HG02885 (cell line): ENCODE measurements at regions not wholly inside any gene's neighbourhood (a gene's known extent, or its start where the extent isn't known, plus 50 kb on each side); places are given as distances from the start of the nearest gene placed in this dataset.
"Not testable (repeated sequence)": the region's sequence is repeated elsewhere in the genome, so short reads cannot be mapped to it uniquely, and the experiment has no call there.

Source experiments
- ATAC-seq: cut with Tn5 transposase; IDR thresholded peaks from one replicate; pipeline ENCODE4 v1.9.1; 2021; ENCODE audit warnings: mild to moderate bottlenecking; ENCODE audit not compliant: unreplicated experiment, poor library complexity

GRCh38 chr7:82701949-82702348, 258.4 kb upstream of the CACNA2D1 start:
- ATAC-seq = no peak

- ATAC-seq = no peak
Observed at GRCh38 chr7:82700741-82701140, 257.2 kb upstream of the CACNA2D1 start.

DNA sequence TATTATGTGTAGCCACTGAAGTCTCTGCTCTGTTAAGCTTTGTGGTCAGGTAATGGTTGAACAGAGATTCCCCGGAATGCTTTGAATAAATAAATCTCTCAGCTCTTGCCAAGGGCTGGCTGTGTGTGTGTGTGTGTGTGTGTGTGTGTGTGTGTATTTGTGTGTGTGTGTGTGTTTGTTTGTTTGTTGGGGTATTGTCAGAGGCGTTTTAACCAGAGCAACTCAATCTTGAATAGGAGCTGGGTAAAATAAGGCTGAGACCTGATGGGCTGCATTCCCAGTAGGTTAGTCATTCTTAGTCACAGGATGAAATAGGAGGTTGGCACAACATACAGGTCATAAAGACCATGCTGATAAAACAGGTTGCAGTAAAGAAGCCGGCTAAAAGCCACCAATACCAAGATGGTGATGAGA, 256.2 kb upstream of the CACNA2D1 start:
- no peak for ATAC-seq

GRCh38 chr7:82697897-82698296, 254.3 kb upstream of the CACNA2D1 start:
- ATAC-seq = no peak

DNA sequence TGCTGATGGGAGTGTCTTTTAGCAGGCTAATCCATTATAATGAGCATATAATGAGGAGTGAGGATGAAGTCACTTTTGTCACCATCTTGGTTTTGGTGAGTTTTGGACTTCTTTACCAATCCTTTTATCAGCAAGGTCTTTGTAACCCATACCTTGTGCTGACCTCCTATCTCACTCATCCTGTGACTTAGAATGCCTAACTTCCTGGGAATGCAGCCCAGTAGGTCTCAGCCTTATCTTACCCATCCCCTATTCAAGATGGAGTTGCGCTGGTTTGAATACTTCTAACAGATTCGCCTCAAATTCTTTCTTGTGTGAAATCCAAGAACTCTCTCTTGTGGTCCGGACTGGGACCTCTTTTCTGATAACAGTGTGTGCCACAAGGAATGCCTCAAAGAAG, 253.1 kb upstream of the CACNA2D1 start:
- no peak for ATAC-seq

DNA sequence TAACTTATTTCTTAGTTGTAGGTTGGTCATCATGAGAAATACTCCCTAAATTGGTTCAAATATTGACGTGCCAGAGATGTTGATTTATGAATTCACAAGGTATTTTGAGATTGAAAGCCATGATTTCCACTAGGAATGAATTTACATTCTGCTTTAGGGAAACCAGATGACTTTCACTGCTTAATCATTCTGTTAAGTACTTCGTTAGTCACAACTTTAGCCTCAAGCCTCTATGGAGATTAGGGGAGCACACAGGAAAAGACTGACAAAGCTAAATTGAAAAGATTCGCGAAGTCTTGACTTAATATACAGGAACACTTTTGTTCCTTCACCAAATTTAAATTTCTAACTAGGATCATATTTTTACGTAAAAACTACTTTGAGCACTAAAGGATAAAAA, 250.4 kb upstream of the CACNA2D1 start:
- no peak for ATAC-seq

- no peak for ATAC-seq
Observed at GRCh38 chr7:82690929-82691328, 247.4 kb upstream of the CACNA2D1 start.

DNA sequence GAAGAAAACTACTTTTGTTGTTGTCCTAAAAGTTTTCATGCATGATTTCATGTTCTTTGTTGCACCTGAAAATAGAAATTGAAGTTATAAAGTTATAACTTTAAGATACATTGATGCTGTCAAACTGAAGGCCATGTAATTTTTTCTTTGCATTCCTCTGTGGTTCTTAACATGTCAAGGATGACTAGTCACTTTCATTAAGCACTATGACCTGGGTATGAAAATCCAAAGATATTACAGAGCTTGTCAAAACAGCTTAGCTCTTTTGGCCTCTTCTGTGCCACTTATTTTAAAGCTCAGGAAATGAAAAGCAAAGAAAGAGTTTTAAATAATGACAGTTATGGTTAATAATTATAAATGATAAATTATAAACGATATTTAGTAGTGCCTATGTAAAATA, 241.6 kb upstream of the CACNA2D1 start:
- no peak for ATAC-seq

DNA sequence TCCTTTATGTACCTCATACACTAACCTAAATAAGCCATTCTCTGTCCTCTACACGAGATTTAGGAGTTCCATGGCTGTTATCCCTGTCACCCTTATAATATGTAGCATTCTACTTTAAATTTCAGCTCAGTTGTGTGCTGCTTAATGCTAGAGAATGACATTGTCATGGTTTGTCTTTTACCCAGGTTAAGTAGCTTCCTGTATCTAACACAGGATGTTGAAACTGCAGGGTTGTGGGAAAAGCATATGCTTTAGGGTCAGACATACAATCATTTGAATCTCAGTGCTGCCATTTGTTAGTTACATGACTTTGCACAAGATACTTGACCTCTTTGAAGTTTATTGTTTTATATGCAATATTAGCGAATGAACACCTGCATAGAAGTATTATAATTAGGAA, 235.1 kb upstream of the CACNA2D1 start:
- ATAC-seq = no peak

DNA sequence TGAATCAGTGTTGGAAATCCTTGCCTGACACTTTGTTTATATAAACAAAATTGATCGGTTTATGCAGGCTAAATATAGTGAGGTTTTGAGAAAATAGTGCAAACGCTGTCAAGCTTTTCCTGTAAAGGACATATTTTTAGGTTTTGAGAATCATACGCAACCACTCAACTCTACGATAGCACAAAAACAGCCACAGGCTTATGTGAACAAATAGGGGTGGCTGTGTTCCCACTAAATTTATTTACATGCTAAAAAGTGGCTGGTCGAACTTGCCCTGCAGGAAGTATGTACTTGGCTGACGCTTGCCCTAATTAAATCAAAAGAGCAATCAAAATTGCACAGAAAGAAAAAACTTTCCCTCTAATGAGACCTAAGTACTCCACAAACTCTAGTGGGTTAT, 234.7 kb upstream of the CACNA2D1 start:
- no peak for ATAC-seq

GRCh38 chr7:82677493-82677892, 233.9 kb upstream of the CACNA2D1 start:
- ATAC-seq = peak; percentile 91

DNA sequence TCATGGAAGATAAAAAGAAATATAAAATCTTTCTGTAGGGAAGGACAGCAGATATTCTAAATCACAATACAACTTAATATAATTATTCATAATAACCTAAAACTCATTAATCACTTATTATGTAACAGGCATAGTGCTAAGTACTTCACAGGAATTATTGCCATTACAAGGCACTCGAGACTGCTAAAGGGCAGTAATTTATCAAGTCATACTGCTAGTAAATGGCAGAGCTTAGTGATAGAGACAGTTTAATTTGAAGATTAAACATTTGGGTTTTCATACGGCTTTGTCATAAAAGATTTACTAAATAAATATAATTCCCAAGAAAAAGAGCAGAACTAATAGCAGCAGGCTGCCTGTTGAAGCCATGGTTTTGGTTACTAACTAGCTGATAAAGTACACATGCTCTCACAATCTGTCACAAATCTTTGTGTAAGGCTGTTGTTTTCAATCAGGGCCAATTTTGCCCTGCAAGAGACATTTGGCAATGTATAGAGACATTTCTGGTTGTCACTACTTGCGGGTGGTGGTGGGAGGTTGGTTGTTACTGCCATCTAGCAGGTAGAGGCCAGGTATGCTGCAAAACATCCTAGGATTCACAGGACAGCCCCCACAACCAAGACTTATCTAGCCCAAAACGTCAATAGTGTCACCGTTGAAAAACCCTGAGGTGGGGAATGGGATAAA, 233.3 kb upstream of the CACNA2D1 start:
- ATAC-seq = no peak

DNA sequence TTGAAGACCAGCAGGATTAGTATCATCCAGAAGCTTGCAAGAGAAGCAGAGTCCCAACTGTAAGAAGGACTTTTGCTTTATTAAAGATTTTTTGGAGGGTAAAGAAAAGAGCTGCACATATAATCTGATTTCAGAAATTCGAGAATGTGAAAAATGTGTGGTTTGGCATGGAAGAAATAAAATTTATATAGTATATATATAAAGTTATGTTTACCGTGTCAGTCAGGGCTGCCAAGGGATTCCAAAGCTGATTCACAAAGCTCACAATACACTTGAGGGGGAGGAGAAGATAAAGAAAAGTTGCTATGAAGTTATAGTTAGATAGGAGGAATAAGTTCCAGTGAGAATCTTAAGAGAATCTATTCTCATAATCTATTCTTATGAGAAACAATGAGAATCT, 231.8 kb upstream of the CACNA2D1 start:
- no peak for ATAC-seq

DNA sequence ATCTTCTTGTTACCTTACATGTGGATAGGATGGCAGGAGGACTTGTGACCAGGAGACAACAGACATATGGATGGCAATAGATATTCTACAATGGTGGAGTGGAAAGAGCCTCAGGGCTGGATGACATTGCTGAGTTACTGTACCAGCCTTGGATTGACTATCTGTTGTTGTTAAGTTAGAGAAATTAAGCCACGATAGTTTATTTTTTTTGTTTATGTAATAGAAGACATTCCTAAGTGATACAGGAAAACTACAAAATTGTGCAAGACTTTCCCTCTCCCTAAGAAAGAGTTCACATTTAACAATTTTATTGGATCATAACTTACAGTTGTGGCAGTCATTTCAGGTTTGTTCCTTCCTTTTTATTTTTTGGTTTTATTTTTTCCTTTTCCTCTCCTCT, 230.7 kb upstream of the CACNA2D1 start:
- no peak for ATAC-seq

DNA sequence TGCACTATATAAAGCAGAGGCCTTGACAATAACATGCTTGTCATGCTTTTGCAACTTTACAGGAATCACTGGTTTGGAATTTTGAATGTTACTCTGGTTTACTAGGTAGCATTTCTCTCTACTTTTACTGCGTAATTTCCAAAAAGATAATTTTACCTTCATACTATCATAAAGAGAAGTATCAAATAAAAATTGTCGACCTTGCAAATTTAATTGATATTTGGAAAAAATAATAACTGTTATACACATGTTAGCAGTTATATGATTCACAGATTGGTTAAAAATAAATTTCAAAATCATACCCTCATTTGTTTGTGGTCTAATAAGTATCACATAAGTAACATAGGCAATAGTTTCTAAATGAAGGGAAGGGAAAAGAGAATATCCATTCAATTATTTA, 228.5 kb upstream of the CACNA2D1 start:
- ATAC-seq = no peak

DNA sequence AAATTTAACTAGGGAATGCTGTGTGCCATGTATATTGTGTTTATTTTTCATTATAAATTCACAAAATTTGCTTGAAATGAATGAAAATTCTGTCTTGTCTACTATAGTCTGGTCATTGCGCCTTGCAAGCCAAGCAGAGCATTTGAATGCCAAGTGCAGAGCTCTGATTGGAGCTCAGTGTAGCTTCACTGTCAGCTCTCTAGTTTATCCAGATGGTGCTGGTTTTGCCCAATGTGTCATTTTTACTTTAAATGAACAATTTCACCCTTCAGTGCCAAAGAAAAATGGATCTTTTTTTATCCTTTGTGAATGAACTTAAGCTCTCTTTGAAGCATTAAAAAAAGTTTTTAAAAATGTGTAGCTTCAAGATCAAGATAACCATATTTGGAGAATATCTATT, 225.6 kb upstream of the CACNA2D1 start:
- ATAC-seq = no peak

- no peak for ATAC-seq
Observed at GRCh38 chr7:82668676-82669075, 225.1 kb upstream of the CACNA2D1 start.

GRCh38 chr7:82665966-82666507, 222.5 kb upstream of the CACNA2D1 start:
- ATAC-seq = no peak

GRCh38 chr7:82655965-82656364, 212.4 kb upstream of the CACNA2D1 start:
- no peak for ATAC-seq

GRCh38 chr7:82650095-82650494, 206.5 kb upstream of the CACNA2D1 start:
- not testable (repeated sequence) for ATAC-seq

- no peak for ATAC-seq
Observed at GRCh38 chr7:82633592-82633991, 190.0 kb upstream of the CACNA2D1 start.

GRCh38 chr7:82631998-82632397, 188.4 kb upstream of the CACNA2D1 start:
- ATAC-seq = no peak
